ENCODE measurements at regions not wholly inside any gene's neighbourhood (a gene's known extent, or its start where the extent isn't known, plus 50 kb on each side); places are given as distances from the start of the nearest gene placed in this dataset.

- no TSS peak for BruUV-seq (replicated peaks)
- ATAC-seq = no peak
- POLR2A ChIA-PET = no interaction called here
Observed at GRCh38 chr17:13919818-13920217, 149.5 kb upstream of the COX10 start.

DNA sequence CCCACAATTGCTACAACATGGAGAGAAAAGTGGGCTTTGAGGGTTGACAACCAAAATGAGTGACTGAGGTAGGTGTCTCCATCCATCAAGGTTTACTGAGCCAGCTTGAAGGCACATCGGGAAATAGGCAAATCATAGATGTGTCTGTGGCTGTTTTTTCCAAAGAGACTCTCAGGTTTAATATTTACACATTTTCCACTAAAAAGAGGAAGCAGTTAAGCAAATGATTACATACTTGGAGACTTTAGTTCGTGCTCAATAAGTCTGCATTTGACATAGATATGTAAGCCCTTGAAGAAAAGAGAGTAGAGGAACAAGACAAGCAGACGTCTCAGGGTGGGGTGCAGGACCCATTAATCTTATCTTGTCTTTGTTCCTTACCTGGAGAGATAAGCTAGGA is 148.9 kb upstream of the COX10 start:
- Histone ChIP-seq H3K4me1 (ENCODE audit: control insufficient read depth, insufficient read depth, low read length) (no peaks in the 10 kb centered on the region), H3K36me3 (ENCODE audit: control insufficient read depth, insufficient read depth, low read length) (no peaks in the 10 kb centered on the region), H3K4me3 (ENCODE audit: low read depth in 2 of 2, low read length in 2 of 2) (no peak overlapping the region), H3K27ac (ENCODE audit: low read length) (no peak overlapping the region), H3K27me3 (ENCODE audit: control insufficient read depth, insufficient read depth, low read length) (no peaks in the 10 kb centered on the region), H3K9me3 (ENCODE audit: control insufficient read depth, insufficient read depth, low read depth, low read length) (no peaks in the 10 kb centered on the region)
- ChIA-PET POLR2A (no interaction called here), CTCF (no interaction called here)
- DNase-seq (ENCODE audit: low read depth, low spot score) (no peak), ATAC-seq (no peak)
- intact Hi-C loops (cut with micrococcal nuclease; ENCODE audit: unreplicated experiment) = no loop called here
- TF ChIP-seq TCF7L2 (IDR thresholded peaks at IDR 0.05; ENCODE audit: low read depth, low read length) (no peak), CTCF (IDR thresholded peaks at IDR 0.05) (no peak), SIN3A (IDR thresholded peaks at IDR 0.05; ENCODE audit: borderline replicate concordance, insufficient read depth, low read depth, low read length) (no peak), REST (IDR thresholded peaks at IDR 0.05; ENCODE audit: insufficient read depth in 1 of 2, low read depth in 2 of 2, low read length in 1 of 2) (no peak), POLR2AphosphoS5 (IDR thresholded peaks at IDR 0.05; ENCODE audit: low read depth, low read length) (no peak)
- in situ Hi-C loops (cut with HindIII; ENCODE audit: low pct_unique_long_range_greater_than_20kb, low sequenced_read_pairs) = no loop called here
- no TSS peak for BruUV-seq (replicated peaks)

More at GRCh38 chr17:13919818-13920217, 149.5 kb upstream of the COX10 start:
- no peaks in the 10 kb centered on the region for H3K36me3 ChIP-seq (ENCODE audit: control insufficient read depth, insufficient read depth, low read length)
- in situ Hi-C loops (cut with HindIII; ENCODE audit: low pct_unique_long_range_greater_than_20kb, low sequenced_read_pairs) (no loop called here), intact Hi-C loops (cut with micrococcal nuclease; ENCODE audit: unreplicated experiment) (no loop called here)
- TF ChIP-seq TCF7L2 (IDR thresholded peaks at IDR 0.05; ENCODE audit: low read depth, low read length) (no peak), REST (IDR thresholded peaks at IDR 0.05; ENCODE audit: insufficient read depth in 1 of 2, low read depth in 2 of 2, low read length in 1 of 2) (no peak), SIN3A (IDR thresholded peaks at IDR 0.05; ENCODE audit: borderline replicate concordance, insufficient read depth, low read depth, low read length) (no peak), POLR2AphosphoS5 (IDR thresholded peaks at IDR 0.05; ENCODE audit: low read depth, low read length) (no peak), CTCF (IDR thresholded peaks at IDR 0.05) (no peak)
- H3K27me3 ChIP-seq (ENCODE audit: control insufficient read depth, insufficient read depth, low read length) = no peaks in the 10 kb centered on the region
- H3K27ac ChIP-seq (ENCODE audit: low read length) = no peak overlapping the region
- H3K4me1 ChIP-seq (ENCODE audit: control insufficient read depth, insufficient read depth, low read length) = no peaks in the 10 kb centered on the region
- CTCF ChIA-PET = no interaction called here
- no peaks in the 10 kb centered on the region for H3K9me3 ChIP-seq (ENCODE audit: control insufficient read depth, insufficient read depth, low read depth, low read length)
- no peak for DNase-seq (ENCODE audit: low read depth, low spot score)
- no peak overlapping the region for H3K4me3 ChIP-seq (ENCODE audit: low read depth in 2 of 2, low read length in 2 of 2)
